KG1 (cell line): ENCODE measurements at regions not wholly inside any gene's neighbourhood (a gene's known extent, or its start where the extent isn't known, plus 50 kb on each side); places are given as distances from the start of the nearest gene placed in this dataset.
"Not testable (repeated sequence)": the region's sequence is repeated elsewhere in the genome, so short reads cannot be mapped to it uniquely, and the experiment has no call there.

Experiments used
- DNase-seq: peaks from one replicate; lab custom pipeline; 2025; lab: John Stamatoyannopoulos, UW

DNA sequence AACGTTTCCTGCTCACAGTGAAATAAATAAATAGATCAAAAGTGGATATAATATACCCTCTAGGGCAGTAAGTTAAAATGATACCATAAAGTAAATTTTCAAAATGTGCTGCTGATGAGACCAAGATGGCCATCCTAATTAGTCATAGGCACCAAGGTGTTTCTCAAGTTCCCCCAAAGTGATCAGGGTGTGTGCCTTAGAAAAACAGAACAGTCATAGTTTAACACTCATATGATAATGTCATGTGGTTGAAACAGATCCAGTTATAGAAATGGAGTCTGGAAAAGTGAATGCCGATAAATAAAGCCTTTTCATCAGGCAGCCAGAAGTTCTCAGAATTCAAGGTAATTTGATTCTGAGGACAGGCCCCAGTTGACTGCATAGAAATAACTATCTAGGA is 161.5 kb upstream of the CDKN2B start:
- no peak for DNase-seq

DNA sequence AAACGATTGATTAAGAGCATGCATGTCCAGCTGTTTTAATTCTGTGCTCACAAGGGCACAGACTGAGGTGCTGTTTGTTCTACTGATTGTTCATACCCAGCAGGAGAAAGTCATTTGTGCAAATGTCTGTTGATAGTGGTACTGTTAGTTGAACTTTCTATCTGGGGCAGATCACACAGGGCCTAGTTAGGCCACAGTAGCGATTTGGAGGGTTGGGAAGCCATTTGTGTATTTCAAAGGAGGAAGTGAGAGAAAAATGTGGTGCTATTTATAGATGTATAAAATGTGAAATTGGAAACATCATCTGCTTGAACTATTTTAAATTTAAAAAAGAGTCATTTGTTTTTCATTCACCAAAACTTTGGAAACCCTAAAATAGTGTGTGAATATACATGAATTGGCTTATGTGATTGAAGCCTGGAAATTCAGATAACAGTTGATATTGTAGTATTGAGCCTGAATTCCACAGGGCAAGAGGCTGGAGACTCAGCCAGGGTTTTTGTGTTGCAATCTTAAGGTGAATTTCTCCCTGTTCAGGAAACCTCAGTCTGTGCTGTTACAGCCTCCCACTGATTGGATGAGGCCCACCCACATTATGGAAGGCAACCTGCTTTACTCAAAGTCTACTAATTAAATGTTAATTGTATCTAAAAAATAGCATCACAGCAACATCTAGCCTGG is 162.0 kb upstream of the CDKN2B start:
- no peak for DNase-seq

DNA sequence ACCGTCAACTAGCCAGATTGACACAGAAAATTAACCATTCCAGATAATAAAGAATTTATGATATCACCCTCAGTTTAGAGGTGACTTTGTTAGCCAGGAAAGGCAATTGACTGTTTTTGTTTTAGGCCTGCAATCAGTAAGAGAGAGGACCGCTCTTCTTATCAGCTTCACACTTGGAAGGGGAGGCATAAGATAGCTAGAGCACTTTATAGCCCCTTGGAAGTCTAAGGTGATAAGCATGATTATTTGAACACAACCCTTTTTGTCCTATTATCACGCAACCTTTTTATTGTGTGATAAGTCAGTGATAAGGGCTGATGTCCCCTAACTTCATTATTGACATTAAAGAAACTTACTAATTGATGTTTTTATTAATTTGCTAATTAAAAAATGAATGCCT is 162.6 kb upstream of the CDKN2B start:
- no peak for DNase-seq

DNA sequence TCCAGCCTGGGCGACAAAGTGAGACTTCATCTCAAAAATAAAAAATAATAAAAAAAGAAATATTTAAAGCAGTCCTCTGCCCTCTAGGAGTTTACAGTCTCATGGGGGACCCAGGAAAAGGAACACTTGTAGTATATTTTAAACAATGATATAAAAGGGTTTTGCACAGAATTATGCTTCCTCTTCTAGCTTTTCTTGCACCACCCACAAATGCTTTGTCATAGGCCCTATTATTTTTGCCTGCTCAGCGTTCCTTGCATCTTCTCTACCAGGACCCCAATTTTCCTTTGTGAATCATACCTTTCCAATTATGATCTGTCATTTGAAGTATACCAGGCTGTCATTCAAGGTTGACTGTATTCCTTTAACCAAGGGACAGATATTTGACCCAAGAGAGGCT is 164.8 kb upstream of the CDKN2B start:
- DNase-seq: no peak

DNA sequence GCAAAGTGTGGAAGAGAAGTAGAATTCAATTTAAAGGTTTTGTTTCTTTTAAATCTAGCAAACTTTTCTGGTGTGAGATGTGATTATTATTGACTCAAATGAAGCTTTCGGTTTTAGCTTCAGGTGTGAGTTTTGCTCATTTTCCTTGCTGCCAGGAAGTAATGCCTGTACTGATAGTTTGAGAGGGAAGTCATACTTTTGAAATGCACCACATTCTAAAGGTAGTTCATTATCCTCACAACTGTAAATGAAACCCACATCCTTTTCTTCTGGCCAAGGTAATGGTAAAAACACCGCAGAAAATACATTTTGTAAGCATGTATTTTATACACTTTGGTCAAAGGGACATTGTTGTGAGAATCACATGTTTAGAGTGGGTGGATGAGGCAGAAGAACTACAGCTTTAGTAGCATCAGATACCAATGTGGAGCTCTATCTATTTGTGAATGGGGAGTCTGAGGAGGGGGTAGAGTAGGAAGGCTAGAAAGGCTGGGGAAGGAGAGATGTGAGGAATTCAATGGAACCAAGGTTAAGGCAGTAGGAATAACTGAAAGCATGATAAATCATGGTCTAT is 167.0 kb upstream of the CDKN2B start:
- DNase-seq: no peak

DNA sequence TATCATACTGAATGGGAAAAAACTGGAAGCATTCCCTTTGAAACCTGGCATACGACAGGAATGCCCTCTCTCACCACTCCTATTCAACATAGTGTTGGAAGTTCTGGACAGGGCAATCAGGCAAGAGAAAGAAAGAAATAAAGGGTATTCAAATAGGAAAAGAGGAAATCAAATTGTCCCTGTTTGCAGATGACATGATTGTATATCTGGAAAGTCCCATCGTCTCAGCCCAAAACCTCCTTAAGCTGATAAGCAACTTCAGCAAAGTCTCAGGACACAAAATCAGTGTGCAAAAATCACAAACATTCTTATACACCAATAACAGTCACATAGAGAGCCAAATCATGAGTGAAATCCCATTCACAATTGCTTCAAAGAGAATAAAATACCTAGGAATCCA is 171.9 kb upstream of the CDKN2B start:
- DNase-seq: not testable (repeated sequence)

DNA sequence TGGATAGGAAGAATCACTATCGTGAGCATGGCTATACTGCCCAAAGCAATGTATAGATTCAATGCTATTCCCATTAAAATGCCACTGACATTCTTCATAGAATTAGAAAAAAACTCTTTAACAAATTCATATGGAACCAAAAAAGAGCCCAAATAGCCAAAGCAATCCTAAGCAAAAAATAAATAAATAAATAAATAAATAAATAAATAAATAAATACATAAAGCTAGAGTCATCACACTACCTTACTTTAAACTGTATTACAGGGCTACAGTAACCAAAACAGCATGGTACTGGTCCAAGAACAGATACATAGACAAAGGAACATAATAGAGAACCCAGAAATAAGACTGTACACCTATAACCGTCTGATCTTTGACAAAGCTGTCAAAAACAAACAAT is 180.4 kb upstream of the CDKN2B start:
- no peak for DNase-seq

DNA sequence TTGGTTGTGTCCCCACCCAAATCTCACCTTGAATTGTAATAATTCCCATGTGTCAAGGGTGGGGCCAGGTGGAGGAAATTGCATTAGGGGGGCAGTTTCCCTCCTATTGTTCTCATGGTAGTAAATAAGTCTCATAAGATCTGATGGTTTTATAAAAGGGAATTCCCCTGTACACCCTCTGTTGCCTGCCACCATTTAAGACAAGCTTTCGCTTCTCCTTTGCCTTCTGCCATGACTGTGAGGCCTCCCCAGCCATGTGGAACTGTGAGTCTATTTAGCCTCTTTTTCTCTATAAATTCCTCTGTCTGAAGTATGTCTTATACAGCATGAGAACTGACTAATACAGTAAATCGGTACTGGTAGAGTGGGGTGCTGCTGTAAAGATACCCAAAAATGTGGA is 187.9 kb upstream of the CDKN2B start:
- DNase-seq: not testable (repeated sequence)

DNA sequence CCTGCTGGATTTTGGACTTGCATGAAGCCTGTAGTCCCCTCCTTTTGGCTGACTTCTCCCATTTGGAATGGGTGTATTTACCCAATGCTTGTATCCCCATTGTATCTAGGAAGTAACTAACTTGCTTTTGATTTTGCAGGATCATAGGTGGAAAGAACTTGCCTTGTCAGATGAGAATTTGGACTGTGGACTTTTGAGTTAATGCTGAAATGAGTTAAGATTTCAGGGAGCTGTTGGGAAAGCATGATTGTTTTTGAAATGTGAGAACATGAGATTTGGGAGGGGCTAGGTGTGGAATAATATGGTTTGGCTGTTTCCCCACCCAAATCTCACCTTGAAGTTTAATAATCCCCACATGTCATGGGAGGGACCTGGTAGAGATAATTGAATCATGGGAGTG is 189.6 kb upstream of the CDKN2B start:
- DNase-seq: no peak

DNA sequence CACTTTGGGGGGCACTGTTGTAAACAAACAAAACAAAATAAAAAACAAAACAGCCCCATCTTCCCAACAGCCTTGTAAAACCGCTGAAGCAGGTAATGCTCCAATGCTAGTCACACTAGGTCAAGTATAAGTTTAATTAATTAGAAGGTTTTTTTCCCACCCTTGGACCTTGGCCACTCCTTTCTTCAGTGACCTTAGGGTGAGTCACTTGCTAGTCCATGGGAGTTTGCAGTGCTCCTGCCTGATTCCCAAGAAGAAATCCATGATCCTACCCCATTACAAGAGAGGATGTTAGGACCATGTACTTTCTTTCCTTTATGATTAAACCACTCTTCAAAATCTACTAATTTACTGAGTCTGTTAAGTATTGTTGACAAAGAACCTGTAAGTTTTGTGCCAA is 192.2 kb upstream of the CDKN2B start:
- no peak for DNase-seq

DNA sequence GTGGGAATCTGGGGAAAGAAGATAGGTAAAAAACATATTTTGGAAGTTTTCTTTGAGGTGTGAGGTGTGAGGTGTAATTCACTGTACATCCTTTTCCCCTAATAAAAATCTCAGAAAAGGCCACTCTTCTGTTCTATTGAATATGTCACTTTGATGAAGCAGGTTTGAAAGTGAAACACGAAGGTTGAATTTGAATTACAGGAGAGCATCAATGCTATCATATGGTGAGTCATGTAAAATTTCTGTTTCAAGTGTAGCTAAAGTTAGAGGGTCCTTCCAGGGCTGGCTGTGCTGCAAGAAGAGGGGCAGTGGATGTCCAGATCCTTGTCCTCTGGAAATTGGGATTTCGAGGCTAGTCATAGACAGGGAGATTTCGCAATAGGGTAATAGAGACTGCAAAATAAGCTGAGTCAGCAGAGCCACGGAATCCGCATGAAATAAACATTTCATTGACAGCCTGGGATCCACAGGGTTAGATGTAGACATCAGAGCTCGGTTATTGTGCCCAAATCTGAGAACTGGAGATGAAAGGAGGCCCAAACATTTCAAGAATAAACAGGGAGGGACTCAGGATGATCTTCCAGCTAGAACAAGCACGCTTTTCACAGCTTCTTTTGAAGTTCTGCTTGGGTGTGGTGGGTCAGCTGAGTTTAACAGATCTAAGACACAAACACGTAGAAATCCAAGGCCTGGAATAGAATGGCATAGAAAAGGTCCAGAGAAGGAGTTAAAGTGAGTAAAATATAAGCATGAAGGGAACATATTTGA is 194.4 kb upstream of the CDKN2B start:
- no peak for DNase-seq

DNA sequence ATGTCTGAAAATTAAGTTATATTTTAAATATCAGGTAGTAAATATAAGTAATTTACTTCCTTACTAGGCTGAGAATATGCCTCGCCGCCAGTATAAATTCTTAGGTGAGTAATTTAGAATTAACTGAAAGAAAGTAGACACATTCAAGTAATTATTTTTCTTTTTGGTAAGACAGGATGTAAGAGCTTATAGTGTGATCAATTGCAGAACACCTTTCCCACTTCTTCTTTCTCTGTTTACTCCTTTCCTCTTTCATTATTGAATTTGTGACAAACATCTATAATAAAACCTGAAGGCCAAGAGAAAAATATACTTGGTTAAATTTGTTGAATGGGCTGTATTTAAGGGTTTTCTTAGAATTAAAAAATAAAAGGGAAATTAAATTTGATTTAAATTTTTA is 195.1 kb upstream of the CDKN2B start:
- no peak for DNase-seq

DNA sequence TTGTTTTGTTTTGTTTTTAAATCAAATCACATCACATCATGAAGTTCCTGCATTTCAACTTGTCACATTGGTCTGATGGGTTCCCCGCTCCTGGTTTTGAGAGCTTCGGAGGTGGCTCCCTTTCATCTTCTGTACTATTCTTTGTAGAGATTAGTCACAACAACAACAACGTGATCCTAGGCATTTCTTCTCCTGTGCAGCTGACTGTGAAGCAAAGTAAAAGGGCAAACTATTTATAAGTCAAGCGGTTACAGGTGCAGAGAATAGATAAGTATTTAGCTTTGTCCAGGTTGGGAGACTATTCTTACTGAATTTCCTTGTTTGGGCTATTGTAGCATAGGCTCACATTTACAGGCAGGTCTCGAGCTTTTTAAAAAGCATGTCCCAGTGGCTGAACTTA is 197.7 kb upstream of the CDKN2B start:
- DNase-seq: no peak

DNA sequence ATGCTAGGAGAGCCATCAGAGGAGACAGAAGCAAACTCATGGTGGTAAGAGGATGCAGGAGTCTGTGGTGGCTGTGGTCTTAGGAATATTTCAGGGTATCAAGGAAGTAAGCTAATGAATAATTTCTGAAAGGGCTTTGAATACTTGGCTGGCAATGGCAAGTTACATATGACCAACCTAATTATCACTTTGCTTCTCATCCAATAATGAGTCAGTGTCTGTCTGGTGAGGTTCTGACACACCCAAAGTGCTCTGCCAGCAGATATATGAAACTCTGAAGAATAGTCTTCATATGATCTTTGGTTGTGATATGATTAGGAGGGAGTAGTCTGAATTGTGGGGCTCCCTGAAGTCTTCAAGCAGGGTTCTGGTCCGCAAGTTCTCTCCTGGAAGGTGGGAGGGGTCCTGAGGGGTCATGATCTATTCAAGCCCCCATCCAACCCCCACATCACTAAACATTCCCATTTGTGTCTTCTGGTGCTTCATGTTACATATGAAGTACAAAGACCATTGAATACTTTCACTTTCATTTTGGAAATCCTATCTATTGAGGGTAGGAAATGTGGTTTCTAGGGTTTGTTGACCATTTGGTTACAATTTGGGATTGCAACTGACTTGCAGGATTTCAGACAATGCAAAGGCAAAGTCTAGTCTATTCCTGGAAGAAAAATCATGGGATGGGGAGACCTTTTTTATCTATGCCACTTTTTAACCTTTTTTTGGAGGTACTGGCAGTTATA is 199.9 kb upstream of the CDKN2B start:
- no peak for DNase-seq

DNA sequence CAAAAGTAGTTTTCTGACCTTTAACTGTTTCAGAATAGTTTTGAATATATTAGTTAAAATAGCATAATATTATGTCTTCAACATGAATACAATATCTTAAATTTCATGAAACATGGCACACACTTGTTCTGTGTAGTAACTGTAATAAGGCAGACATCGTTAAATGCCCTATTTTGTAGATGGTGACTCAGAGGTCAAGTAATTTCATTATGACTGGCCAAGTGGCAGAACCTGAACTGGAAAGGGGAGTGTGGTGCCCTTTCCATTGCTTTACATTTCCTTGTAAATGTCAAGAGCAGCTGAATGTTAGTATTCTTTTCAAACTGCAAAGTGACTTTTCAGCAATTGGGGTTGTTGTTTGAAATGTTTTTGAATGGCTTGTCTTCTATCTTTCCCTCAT is 201.2 kb upstream of the CDKN2B start:
- DNase-seq: no peak

DNA sequence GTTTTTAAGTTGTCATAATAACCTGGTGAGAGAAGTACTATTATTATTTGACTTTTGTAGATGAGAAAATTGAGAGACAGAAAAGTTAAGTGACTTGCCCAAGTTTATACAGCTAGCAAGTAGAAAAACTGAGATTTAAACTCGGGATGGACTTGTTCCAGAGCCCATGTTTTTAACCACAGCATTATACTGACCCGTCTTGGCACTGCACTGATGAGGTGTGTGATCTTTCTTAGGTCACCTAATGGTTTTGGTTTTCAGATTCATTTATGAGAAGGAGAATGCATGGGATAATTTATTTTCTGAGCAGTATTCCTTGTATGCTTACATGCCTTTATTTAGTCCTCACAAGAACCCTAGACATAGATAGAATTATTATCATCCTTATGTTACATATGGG is 201.8 kb upstream of the CDKN2B start:
- DNase-seq: no peak

DNA sequence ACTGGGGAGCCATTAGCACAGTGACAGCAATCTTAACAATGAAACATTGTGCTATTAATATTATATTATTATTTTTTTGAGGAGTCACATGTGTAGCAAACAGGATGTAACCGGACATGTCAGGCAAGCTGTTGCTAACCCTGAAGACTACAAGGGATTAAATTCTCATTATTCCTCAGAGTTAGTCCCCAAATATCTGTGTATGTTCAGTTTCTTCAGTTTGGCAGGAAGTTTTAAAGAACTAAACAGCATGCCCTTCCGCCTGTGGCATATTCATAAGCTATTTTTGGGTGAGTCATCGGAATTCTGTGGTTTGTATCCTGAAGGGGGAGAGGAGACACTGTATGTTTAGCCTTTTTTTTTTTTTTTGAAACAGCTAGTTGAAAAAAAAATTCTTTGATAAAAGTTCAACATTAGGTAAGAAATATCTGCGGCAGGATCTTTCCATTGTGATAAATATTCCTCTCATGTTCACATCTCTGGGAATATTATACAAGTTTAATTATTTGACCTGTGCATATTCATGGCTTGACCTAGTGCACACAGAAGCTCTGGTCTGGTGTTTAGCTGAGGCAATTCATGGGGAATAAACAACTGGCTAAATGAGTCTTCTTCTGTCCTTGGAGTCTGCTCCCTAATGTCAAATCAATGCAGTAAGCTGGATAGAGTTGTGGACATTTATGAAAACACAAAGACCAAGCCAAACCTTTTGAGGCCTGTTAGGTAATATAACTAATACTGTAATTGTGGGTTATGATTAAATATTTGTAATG is 202.7 kb upstream of the CDKN2B start:
- no peak for DNase-seq

DNA sequence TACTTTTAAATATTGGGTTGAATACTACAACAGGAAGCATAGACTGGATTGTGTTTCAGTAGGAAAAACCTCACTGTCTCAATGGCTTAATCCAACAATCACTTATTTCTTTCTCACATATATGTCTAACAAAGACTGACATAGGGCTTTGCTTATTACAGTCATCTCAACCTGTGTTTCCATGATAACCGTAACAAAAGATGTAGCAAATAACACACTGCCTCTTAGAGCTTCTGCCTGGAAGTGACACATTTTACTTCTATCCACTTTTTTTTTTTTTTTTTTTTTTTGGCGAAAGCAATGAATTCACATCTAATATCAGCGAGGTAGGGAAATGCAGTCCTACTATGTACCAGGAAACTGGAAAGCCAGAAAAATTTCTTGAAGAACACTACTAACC is 204.9 kb upstream of the CDKN2B start:
- no peak for DNase-seq

DNA sequence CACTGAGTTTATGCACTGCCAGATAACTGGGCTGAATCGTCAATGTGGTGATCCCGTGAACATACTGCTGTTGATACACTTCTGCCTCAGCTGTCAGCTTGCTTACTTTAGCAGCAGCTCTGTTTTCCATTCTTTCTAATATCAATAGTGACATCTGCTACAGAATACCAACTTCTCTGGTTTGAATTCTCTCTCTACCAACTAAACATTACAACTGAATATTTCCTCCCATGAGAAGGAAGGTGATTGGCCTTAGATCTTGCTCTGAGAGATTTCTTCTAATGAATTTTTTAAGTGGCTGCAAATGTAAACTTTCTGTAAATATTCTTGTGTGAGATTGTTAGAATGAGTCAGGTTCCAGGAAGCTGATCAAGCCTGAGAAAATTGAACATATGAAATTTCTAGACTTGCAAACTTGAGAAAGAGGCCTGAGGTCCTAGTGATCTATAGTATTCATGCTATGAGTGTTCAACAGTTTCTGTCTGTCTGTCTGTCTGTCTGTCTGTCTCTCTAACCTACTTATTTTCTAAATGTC is 205.5 kb upstream of the CDKN2B start:
- no peak for DNase-seq

DNA sequence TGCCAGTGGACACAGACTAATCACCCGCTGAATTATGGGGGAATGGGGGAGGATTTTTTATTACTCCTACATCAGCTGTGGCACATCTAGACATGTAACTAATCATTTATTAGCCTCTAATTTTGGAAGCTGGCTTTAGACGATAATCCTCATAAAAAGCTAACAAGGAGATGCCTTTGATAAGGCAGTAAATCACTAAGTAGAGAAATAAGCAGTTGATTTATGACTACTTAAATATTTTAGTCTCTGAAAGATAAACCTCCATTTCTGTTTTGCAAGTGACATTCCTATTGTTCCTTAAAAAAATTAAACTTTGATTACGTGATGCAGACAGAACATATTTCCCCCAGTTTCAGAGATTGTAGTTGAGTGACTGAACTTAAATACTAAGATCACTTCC is 206.4 kb upstream of the CDKN2B start:
- DNase-seq: no peak

DNA sequence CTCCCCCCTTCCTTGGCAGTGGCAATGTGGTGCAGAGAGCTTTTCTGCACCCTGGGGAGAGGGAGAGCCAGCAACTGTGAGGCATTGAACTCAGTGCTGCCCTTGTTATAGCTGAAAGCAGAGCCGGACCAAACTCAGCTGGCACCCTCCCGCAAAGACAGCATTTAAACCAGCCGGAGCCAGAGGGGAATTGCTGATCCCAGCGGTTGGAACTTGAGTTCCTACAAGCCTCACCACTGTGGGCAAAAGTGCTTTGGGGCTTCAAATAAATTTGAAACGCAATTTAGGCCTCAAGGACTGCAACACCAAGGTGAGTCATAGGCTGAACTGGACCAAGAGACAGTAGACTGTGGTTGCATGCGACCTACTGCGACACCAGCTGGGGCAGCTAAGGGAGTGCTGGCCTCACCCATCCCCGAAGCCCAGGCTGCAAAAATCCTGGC is 207.6 kb upstream of the CDKN2B start:
- DNase-seq: no peak

DNA sequence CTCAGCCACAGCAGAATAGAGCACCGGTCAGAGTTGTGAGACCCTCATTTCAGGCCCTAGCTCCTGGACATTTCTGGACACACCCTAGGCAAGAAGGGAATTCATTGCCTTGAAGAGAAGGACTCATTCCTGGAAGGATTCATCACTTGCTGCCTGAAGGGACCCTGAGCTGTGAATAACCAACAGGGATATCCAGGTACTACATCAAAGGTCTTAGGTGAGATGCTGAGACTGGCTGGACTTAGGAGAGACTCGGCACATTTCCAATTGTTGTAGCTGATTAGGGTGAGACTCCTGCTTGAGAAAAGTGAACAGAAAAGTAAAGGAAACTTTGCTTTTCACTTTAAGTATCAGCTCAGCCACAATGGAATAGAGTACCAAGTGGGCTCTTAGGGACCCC is 208.1 kb upstream of the CDKN2B start:
- DNase-seq: no peak
